Caco-2 (cell line): ENCODE measurements at regions not wholly inside any gene's neighbourhood (a gene's known extent, or its start where the extent isn't known, plus 50 kb on each side); places are given as distances from the start of the nearest gene placed in this dataset.

Experiments used
- BruUV-seq: library from RNA; stranded (reverse); fragments of 400-500 nt; replicated peaks from 2 replicates; lab custom pipeline; 2021; lab: Mats Ljungman, UMichigan
- CTCF ChIA-PET: fragments of 300-600 bp; sonication (Branson Sonifier 250); formaldehyde crosslinking; loops from one replicate; lab custom pipeline; 2022; ENCODE audit warnings: antibody characterized with exemption; lab: Charles Lee
- POLR2A ChIA-PET: fragments of 300-600 bp; sonication (Branson Sonifier 250); formaldehyde crosslinking; loops from one replicate; lab custom pipeline; 2022; ENCODE audit warnings: antibody characterized with exemption; lab: Charles Lee
- DNase-seq, 2 experiments: peaks; one replicate each; pipeline versions ENCODE4 v3.0.0 to v3.0.0-alpha.2; 2020 to 2022
- H3K27me3 ChIP-seq: replicated peaks from 2 replicates; pipeline ENCODE4 v1.6.0; 2011; ENCODE audit warnings: low read length; ENCODE audit not compliant: control insufficient read depth, insufficient read depth
- H3K36me3 ChIP-seq: 2 replicates; pipeline ENCODE4 v1.5.1; 2011; ENCODE audit warnings: low read length; ENCODE audit not compliant: control insufficient read depth, insufficient read depth
- H3K4me1 ChIP-seq: fragments of 250-450 bp; sonication (Bioruptor Pico); 2 replicates; pipeline ENCODE4 v1.5.1; 2020; ENCODE audit warnings: mild to moderate bottlenecking
- H3K4me3 ChIP-seq: 2 replicates; pipeline ENCODE4 v1.5.1; 2011; ENCODE audit warnings: low read depth, mild to moderate bottlenecking, control low read depth, low read length
- H3K9me3 ChIP-seq: fragments of 250-450 bp; sonication (Bioruptor Pico); 2 replicates; pipeline ENCODE4 v1.5.1; 2020; ENCODE audit warnings: mild to moderate bottlenecking, moderate library complexity
- H3K27ac Mint-ChIP-seq: one replicate; pipeline ENCODE4 v1.8.0; 2022; ENCODE audit warnings: mixed read lengths; ENCODE audit not compliant: unreplicated experiment
- H3K27me3 Mint-ChIP-seq: one replicate; pipeline ENCODE4 v1.8.0; 2022; ENCODE audit warnings: mixed read lengths; ENCODE audit not compliant: insufficient read depth, unreplicated experiment
- H3K36me3 Mint-ChIP-seq: one replicate; pipeline ENCODE4 v1.8.0; 2022; ENCODE audit warnings: mild to moderate bottlenecking, mixed read lengths; ENCODE audit not compliant: insufficient read depth, unreplicated experiment
- H3K4me1 Mint-ChIP-seq: one replicate; pipeline ENCODE4 v1.8.0; 2022; ENCODE audit warnings: low read depth, mixed read lengths; ENCODE audit not compliant: unreplicated experiment
- H3K4me3 Mint-ChIP-seq: one replicate; pipeline ENCODE4 v1.8.0; 2022; ENCODE audit warnings: mild to moderate bottlenecking, moderate library complexity, mixed read lengths; ENCODE audit not compliant: unreplicated experiment
- H3K9me3 Mint-ChIP-seq: one replicate; pipeline ENCODE4 v1.8.0; 2022; ENCODE audit warnings: mixed read lengths; ENCODE audit not compliant: unreplicated experiment
- intact Hi-C: fragments of 100-400 bp; cut with micrococcal nuclease; formaldehyde crosslinking; loops from one replicate; pipeline ENCODE4 v1.10.0; 2022; ENCODE audit not compliant: unreplicated experiment
- TF ChIP-seq, protein P1 (sequence below), 2 experiments: fragments of 200-600 bp in 1 of 2; IDR thresholded peaks; 1 replicate in 1 of 2; 2 replicates in 1 of 2; pipeline versions ENCODE4 v1.5.1 to v1.8.0; 2011 to 2022; ENCODE audit warnings: antibody characterized with exemption in 1 of 2, control low read depth in 1 of 2, inconsistent platforms in 1 of 2, low read depth in 1 of 2, low read length in 1 of 2, mild to moderate bottlenecking in 1 of 2, moderate library complexity in 1 of 2; ENCODE audit not compliant: insufficient read depth in 1 of 2, severe bottlenecking in 1 of 2, unreplicated experiment in 1 of 2

DNA sequence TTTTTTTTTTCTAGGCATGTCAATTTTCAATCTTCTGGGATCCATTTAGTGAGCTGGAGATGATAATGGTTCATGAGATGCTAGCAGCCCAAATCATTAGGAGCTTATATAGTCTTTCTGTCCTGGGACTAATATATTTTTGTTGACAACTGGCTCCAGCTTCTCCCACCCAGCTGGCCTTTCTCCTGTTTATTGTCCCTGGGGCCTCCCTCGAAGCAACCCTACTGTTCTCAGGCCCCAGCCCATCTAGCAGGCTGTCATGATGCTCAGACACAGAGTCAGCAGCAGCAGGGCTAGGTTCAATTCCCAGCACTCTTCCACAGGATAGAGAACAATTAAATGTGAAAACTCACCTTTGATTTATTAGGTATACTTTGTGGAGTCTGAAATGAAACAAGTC lies 127.6 kb upstream of the MID1 start:
- H3K36me3 ChIP-seq: no peaks in the 10 kb centered on the region
- Mint-ChIP-seq H3K27me3 (no peaks in the 10 kb centered on the region), H3K27ac (no peak overlapping the region), H3K4me3 (no peak overlapping the region), H3K4me1 (peaks cover 11% of the 10 kb centered on the region), H3K9me3 (no peaks in the 10 kb centered on the region), H3K36me3 (peaks cover 7% of the 10 kb centered on the region)
- POLR2A ChIA-PET: no interaction called here
- intact Hi-C loops: no loop called here
- BruUV-seq: no TSS peak
- no peaks in the 10 kb centered on the region for H3K4me1 ChIP-seq
- no peak overlapping the region for H3K4me3 ChIP-seq
- no peak for DNase-seq
- no peaks in the 10 kb centered on the region for H3K9me3 ChIP-seq
- H3K27me3 ChIP-seq: no peaks in the 10 kb centered on the region
- TF ChIP-seq, protein P1, sequence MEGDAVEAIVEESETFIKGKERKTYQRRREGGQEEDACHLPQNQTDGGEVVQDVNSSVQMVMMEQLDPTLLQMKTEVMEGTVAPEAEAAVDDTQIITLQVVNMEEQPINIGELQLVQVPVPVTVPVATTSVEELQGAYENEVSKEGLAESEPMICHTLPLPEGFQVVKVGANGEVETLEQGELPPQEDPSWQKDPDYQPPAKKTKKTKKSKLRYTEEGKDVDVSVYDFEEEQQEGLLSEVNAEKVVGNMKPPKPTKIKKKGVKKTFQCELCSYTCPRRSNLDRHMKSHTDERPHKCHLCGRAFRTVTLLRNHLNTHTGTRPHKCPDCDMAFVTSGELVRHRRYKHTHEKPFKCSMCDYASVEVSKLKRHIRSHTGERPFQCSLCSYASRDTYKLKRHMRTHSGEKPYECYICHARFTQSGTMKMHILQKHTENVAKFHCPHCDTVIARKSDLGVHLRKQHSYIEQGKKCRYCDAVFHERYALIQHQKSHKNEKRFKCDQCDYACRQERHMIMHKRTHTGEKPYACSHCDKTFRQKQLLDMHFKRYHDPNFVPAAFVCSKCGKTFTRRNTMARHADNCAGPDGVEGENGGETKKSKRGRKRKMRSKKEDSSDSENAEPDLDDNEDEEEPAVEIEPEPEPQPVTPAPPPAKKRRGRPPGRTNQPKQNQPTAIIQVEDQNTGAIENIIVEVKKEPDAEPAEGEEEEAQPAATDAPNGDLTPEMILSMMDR (IDR thresholded peaks at IDR 0.05; ENCODE audit: insufficient read depth in 1 of 2, low read depth in 1 of 2, low read length in 1 of 2, severe bottlenecking in 1 of 2, unreplicated experiment in 1 of 2): no peak
- CTCF ChIA-PET: no interaction called here

DNA sequence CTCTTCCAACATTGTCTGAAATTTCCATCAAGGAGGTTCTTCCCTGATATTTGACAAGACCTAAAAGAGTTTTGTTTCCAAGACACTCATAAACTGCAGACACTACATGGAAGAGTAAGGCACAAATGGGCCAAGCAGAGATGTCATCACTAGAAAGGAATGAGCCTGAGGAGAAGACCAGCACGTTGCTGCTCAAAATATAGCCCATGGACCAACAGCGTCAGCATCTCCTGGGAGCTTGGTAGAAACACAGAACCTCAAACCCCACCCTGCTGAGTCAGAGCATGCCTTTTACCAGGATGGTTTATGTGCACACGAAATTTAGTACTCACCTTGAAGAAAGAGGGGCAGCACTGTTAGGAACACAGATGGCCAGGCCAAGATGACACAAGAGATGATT lies 128.7 kb upstream of the MID1 start:
- TF ChIP-seq, protein P1 (IDR thresholded peaks at IDR 0.05; ENCODE audit: insufficient read depth in 1 of 2, low read depth in 1 of 2, low read length in 1 of 2, severe bottlenecking in 1 of 2, unreplicated experiment in 1 of 2): no peak
- CTCF ChIA-PET: no interaction called here
- Histone ChIP-seq H3K4me1 (no peaks in the 10 kb centered on the region), H3K36me3 (no peaks in the 10 kb centered on the region), H3K27me3 (no peaks in the 10 kb centered on the region), H3K9me3 (no peaks in the 10 kb centered on the region), H3K4me3 (no peak overlapping the region)
- POLR2A ChIA-PET: no interaction called here
- BruUV-seq: no TSS peak
- no peak for DNase-seq
- peaks cover 7% of the 10 kb centered on the region for H3K36me3 Mint-ChIP-seq
- intact Hi-C loops: no loop called here
- no peaks in the 10 kb centered on the region for H3K27me3 Mint-ChIP-seq
- no peaks in the 10 kb centered on the region for H3K9me3 Mint-ChIP-seq
- H3K27ac Mint-ChIP-seq: no peak overlapping the region
- peaks cover 11% of the 10 kb centered on the region for H3K4me1 Mint-ChIP-seq
- no peak overlapping the region for H3K4me3 Mint-ChIP-seq

DNA sequence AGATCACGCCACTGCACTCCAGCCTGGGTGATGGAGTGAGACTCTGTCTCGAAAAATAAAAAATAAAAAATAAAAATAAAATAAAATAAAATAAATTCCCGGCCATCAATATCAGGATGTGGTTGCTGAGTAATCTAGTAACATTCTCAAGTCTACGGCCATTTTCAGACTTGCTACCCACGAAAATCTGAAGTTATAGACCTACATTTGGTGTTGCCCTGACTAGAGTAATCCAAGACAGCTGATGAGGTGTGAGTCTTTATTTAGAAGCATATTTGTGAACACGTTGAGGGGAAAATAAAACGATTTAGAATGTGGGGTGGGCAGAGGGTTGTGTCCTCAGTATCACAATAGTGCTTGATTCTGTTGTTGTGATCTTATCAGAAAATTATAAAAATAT lies 130.2 kb upstream of the MID1 start:
- peaks cover 11% of the 10 kb centered on the region for H3K4me1 Mint-ChIP-seq
- no peaks in the 10 kb centered on the region for H3K9me3 Mint-ChIP-seq
- ChIA-PET POLR2A (no interaction called here), CTCF (no interaction called here)
- H3K27ac Mint-ChIP-seq: no peak overlapping the region
- DNase-seq: no peak
- Histone ChIP-seq H3K27me3 (no peaks in the 10 kb centered on the region), H3K4me3 (no peak overlapping the region), H3K36me3 (no peaks in the 10 kb centered on the region), H3K9me3 (no peaks in the 10 kb centered on the region), H3K4me1 (peaks cover 9% of the 10 kb centered on the region)
- BruUV-seq: no TSS peak
- intact Hi-C loops: loop anchor here (10.0 kb wide), 2 partner anchors 84 to 184 kb away; no protein-coding TSS in a partner anchor
- TF ChIP-seq, protein P1 (IDR thresholded peaks at IDR 0.05; ENCODE audit: insufficient read depth in 1 of 2, low read depth in 1 of 2, low read length in 1 of 2, severe bottlenecking in 1 of 2, unreplicated experiment in 1 of 2): no peak
- H3K27me3 Mint-ChIP-seq: no peaks in the 10 kb centered on the region
- H3K4me3 Mint-ChIP-seq: no peak overlapping the region
- peaks cover 7% of the 10 kb centered on the region for H3K36me3 Mint-ChIP-seq
